HG03460 (cell line): ENCODE measurements at regions not wholly inside any gene's neighbourhood (a gene's known extent, or its start where the extent isn't known, plus 50 kb on each side); places are given as distances from the start of the nearest gene placed in this dataset.

ENCODE experiments used
- ATAC-seq: cut with Tn5 transposase; IDR thresholded peaks from one replicate; pipeline ENCODE4 v1.9.1; 2021; ENCODE audit not compliant: unreplicated experiment

- ATAC-seq, result no peak
Observed at GRCh38 chr13:52975969-52976368, 52.6 kb upstream of the OLFM4 start.

GRCh38 chr13:52975161-52975560 lies 53.5 kb upstream of the OLFM4 start:
- no peak for ATAC-seq

GRCh38 chr13:52974711-52975110 lies 53.9 kb upstream of the OLFM4 start:
- no peak for ATAC-seq

GRCh38 chr13:52969373-52969772 lies 59.2 kb upstream of the OLFM4 start:
- no peak for ATAC-seq

GRCh38 chr13:52968074-52968700 lies 60.4 kb upstream of the OLFM4 start:
- ATAC-seq, result peak; percentile 98

GRCh38 chr13:52961987-52962386 lies 66.6 kb upstream of the OLFM4 start:
- no peak for ATAC-seq

GRCh38 chr13:52961256-52961910 lies 67.2 kb upstream of the OLFM4 start:
- ATAC-seq, result no peak

- ATAC-seq, result no peak
Observed at GRCh38 chr13:52955472-52955874, 73.1 kb upstream of the OLFM4 start.

GRCh38 chr13:52954838-52955237 lies 73.8 kb upstream of the OLFM4 start:
- ATAC-seq, result no peak

- ATAC-seq, result no peak
Observed at GRCh38 chr13:52950436-52950956, 78.1 kb upstream of the OLFM4 start.

- ATAC-seq, result no peak
Observed at GRCh38 chr13:52949742-52950141, 78.9 kb upstream of the OLFM4 start.

GRCh38 chr13:52949044-52949443 lies 79.6 kb upstream of the OLFM4 start:
- ATAC-seq, result no peak

GRCh38 chr13:52947921-52948373 lies 80.7 kb upstream of the OLFM4 start:
- no peak for ATAC-seq

GRCh38 chr13:52945348-52945747 lies 83.3 kb upstream of the OLFM4 start:
- ATAC-seq, result no peak

GRCh38 chr13:52944697-52945096 lies 83.9 kb upstream of the OLFM4 start:
- ATAC-seq, result no peak

GRCh38 chr13:52938065-52938464 lies 89.6 kb upstream of the PCDH8 start:
- no peak for ATAC-seq

GRCh38 chr13:52936806-52937205 lies 88.4 kb upstream of the PCDH8 start:
- no peak for ATAC-seq

GRCh38 chr13:52934258-52934657 lies 85.8 kb upstream of the PCDH8 start:
- no peak for ATAC-seq

GRCh38 chr13:52933547-52934210 lies 85.2 kb upstream of the PCDH8 start:
- ATAC-seq, result no peak

GRCh38 chr13:52933099-52933498 lies 84.7 kb upstream of the PCDH8 start:
- no peak for ATAC-seq

GRCh38 chr13:52932649-52933048 lies 84.2 kb upstream of the PCDH8 start:
- ATAC-seq, result no peak
